Endodermal cell (in vitro differentiated cells): ENCODE measurements at regions not wholly inside any gene's neighbourhood (a gene's known extent, or its start where the extent isn't known, plus 50 kb on each side); places are given as distances from the start of the nearest gene placed in this dataset.
"Not testable (repeated sequence)": the region's sequence is repeated elsewhere in the genome, so short reads cannot be mapped to it uniquely, and the experiment has no call there.

Source experiments
- DNase-seq: peaks from one replicate; pipeline ENCODE4 v3.0.0-alpha.2; 2017
- H3K27ac ChIP-seq: 2 replicates; pipeline ENCODE4 v1.5.1; 2013; ENCODE audit warnings: mild to moderate bottlenecking, low read depth, low read length, moderate library complexity
- H3K27me3 ChIP-seq: 2 replicates; pipeline ENCODE4 v1.6.1; 2013; ENCODE audit warnings: mild to moderate bottlenecking, low read length, moderate library complexity; ENCODE audit not compliant: insufficient read depth, control insufficient read depth, poor library complexity, severe bottlenecking
- H3K36me3 ChIP-seq: 2 replicates; pipeline ENCODE4 v1.7.0; 2013; ENCODE audit warnings: mild to moderate bottlenecking, low read length, moderate library complexity; ENCODE audit not compliant: control insufficient read depth, insufficient read depth
- H3K4me1 ChIP-seq: one replicate; pipeline ENCODE4 v1.7.0; 2013; ENCODE audit warnings: low read length; ENCODE audit not compliant: control insufficient read depth, insufficient read depth
- H3K4me3 ChIP-seq: 2 replicates; pipeline ENCODE4 v1.5.1; 2013; ENCODE audit warnings: mild to moderate bottlenecking, low read length, moderate library complexity
- H3K9ac ChIP-seq: 2 replicates; pipeline ENCODE4 v1.6.1; 2013; ENCODE audit warnings: mild to moderate bottlenecking, low read length, moderate library complexity; ENCODE audit not compliant: poor library complexity, severe bottlenecking; ENCODE audit errors: extremely low read depth
- H3K9me3 ChIP-seq: 2 replicates; pipeline ENCODE4 v1.6.1; 2013; ENCODE audit warnings: mild to moderate bottlenecking, low read length, moderate library complexity; ENCODE audit not compliant: control insufficient read depth
- H3K27ac Mint-ChIP-seq: 2 replicates; pipeline ENCODE4 v1.8.0; 2020; ENCODE audit warnings: mixed read lengths
- H3K27me3 Mint-ChIP-seq: 2 replicates; pipeline ENCODE4 v1.8.0; 2021; ENCODE audit warnings: mild to moderate bottlenecking, mixed read lengths; ENCODE audit not compliant: insufficient read depth
- H3K36me3 Mint-ChIP-seq: 2 replicates; pipeline ENCODE4 v1.8.0; 2020; ENCODE audit warnings: low read depth, mixed read lengths
- H3K4me1 Mint-ChIP-seq: 2 replicates; pipeline ENCODE4 v1.8.0; 2020; ENCODE audit warnings: mixed read lengths
- H3K4me3 Mint-ChIP-seq: 2 replicates; pipeline ENCODE4 v1.8.0; 2020; ENCODE audit warnings: mild to moderate bottlenecking, moderate library complexity, mixed read lengths
- H3K9me3 Mint-ChIP-seq: 2 replicates; pipeline ENCODE4 v1.8.0; 2020; ENCODE audit warnings: mild to moderate bottlenecking, mixed read lengths
- CTCF ChIP-seq: fragments of 200-600 bp; sonication (generic); conservative IDR thresholded peaks from 2 replicates; pipeline ENCODE4 v1.5.0; 2021; ENCODE audit warnings: antibody characterized with exemption, mild to moderate bottlenecking
- WGBS, 2 experiments: methylation state at CpG; one replicate each; pipeline versions ENCODE4 v1.1.5 to v1.1.7; 2013; ENCODE audit warnings: missing lambda C conversion rate in 2 of 2, mixed read lengths in 1 of 2; ENCODE audit not compliant: insufficient coverage in 1 of 2, insufficient read length in 1 of 2; 5-methylcytosine and 5-hydroxymethylcytosine counted together

- Histone ChIP-seq H3K4me1 (no peaks in the 10 kb centered on the region), H3K36me3 (no peaks in the 10 kb centered on the region), H3K9ac (no peak overlapping the region), H3K4me3 (no peak overlapping the region), H3K27ac (no peak overlapping the region), H3K9me3 (no peaks in the 10 kb centered on the region), H3K27me3 (no peaks in the 10 kb centered on the region)
- no peaks in the 10 kb centered on the region for H3K27me3 Mint-ChIP-seq
- no peak overlapping the region for H3K27ac Mint-ChIP-seq
- DNase-seq = no peak
- H3K36me3 Mint-ChIP-seq = no peaks in the 10 kb centered on the region
- TF ChIP-seq CTCF = no peak
- H3K4me1 Mint-ChIP-seq = no peaks in the 10 kb centered on the region
- H3K9me3 Mint-ChIP-seq = no peaks in the 10 kb centered on the region
- 90 to 100% methylated on average over 1 to 3 of the region's 3 CpGs for WGBS, 2 experiments
- H3K4me3 Mint-ChIP-seq = no peak overlapping the region
These were observed 113.0 kb upstream of the RGS1 start for GRCh38 chr1:192462616-192463015.

- H3K4me1 Mint-ChIP-seq = no peaks in the 10 kb centered on the region
- 93% methylated on average over 2 to 3 of the region's 3 CpGs for WGBS, 2 experiments
- Histone ChIP-seq H3K27ac (no peak overlapping the region), H3K9me3 (no peaks in the 10 kb centered on the region), H3K4me3 (no peak overlapping the region), H3K9ac (no peak overlapping the region), H3K27me3 (no peaks in the 10 kb centered on the region), H3K36me3 (no peaks in the 10 kb centered on the region), H3K4me1 (no peaks in the 10 kb centered on the region)
- no peak overlapping the region for H3K27ac Mint-ChIP-seq
- TF ChIP-seq CTCF = no peak
- H3K9me3 Mint-ChIP-seq = no peaks in the 10 kb centered on the region
- H3K27me3 Mint-ChIP-seq = no peaks in the 10 kb centered on the region
- no peak overlapping the region for H3K4me3 Mint-ChIP-seq
- DNase-seq = no peak
- no peaks in the 10 kb centered on the region for H3K36me3 Mint-ChIP-seq
These were observed 111.9 kb upstream of the RGS1 start for GRCh38 chr1:192463661-192464060.

- H3K27me3 ChIP-seq, H3K4me1 ChIP-seq, H3K36me3 ChIP-seq, H3K4me3 Mint-ChIP-seq, H3K36me3 Mint-ChIP-seq, H3K9me3 ChIP-seq, H3K4me3 ChIP-seq, H3K27ac ChIP-seq, H3K4me1 Mint-ChIP-seq, H3K27ac Mint-ChIP-seq, H3K9ac ChIP-seq, H3K27me3 Mint-ChIP-seq, DNase-seq, H3K9me3 Mint-ChIP-seq: not testable (repeated sequence)
- 91 to 100% methylated on average over 3 to 4 of the region's 4 CpGs for WGBS, 2 experiments
These were observed 110.4 kb upstream of the RGS1 start for GRCh38 chr1:192465221-192465620.

- no peaks in the 10 kb centered on the region for H3K27me3 Mint-ChIP-seq
- WGBS, 2 experiments = 6 to 45% methylated on average over 2 to 5 of the region's 5 CpGs
- H3K27ac ChIP-seq = no peak overlapping the region
These were observed 101.4 kb upstream of the RGS1 start for GRCh38 chr1:192474080-192474683.

More at GRCh38 chr1:192474080-192474683, 101.4 kb upstream of the RGS1 start:
- Histone ChIP-seq H3K4me1 (no peaks in the 10 kb centered on the region), H3K9ac (no peak overlapping the region), H3K36me3 (no peaks in the 10 kb centered on the region), H3K9me3 (no peaks in the 10 kb centered on the region), H3K27me3 (no peaks in the 10 kb centered on the region), H3K4me3 (no peak overlapping the region)
- peak; percentile 84 for TF ChIP-seq CTCF
- no peak for DNase-seq
- no peaks in the 10 kb centered on the region for H3K4me1 Mint-ChIP-seq
- no peaks in the 10 kb centered on the region for H3K9me3 Mint-ChIP-seq
- no peak overlapping the region for H3K27ac Mint-ChIP-seq
- H3K4me3 Mint-ChIP-seq = no peak overlapping the region
- H3K36me3 Mint-ChIP-seq = no peaks in the 10 kb centered on the region
